C4-2B (cell line): ENCODE measurements at regions not wholly inside any gene's neighbourhood (a gene's known extent, or its start where the extent isn't known, plus 50 kb on each side); places are given as distances from the start of the nearest gene placed in this dataset.

Experiments
- ZFX ChIP-seq: fragments of 450-650 bp; IDR thresholded peaks from 2 replicates; pipeline ENCODE4 v1.6.1; 2017
- TF ChIP-seq, protein P1 (sequence below): fragments of 450-650 bp; conservative IDR thresholded peaks from 2 replicates; pipeline ENCODE4 v1.5.1; 2017; ENCODE audit warnings: mild to moderate bottlenecking

DNA sequence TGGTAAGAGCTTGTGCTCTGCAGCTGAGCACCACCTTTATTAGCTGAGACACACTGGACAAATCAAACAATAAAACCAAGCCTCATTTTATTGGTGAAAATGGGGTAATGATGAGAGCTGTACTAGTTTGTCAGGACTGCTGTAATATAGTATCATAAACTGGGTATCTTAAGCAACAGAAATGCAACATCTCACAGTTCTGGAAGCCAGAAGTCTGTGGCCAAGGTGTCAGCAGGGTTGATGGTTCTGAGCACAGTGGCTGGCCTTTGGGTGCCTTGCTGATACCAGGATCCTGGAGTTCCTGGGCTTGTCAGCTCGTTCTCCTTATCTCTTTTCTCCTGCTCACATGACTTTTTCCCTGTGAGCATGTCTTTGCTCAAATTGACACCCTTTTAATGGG is 513.1 kb downstream of the IRX1 start:
- TF ChIP-seq, protein P1, sequence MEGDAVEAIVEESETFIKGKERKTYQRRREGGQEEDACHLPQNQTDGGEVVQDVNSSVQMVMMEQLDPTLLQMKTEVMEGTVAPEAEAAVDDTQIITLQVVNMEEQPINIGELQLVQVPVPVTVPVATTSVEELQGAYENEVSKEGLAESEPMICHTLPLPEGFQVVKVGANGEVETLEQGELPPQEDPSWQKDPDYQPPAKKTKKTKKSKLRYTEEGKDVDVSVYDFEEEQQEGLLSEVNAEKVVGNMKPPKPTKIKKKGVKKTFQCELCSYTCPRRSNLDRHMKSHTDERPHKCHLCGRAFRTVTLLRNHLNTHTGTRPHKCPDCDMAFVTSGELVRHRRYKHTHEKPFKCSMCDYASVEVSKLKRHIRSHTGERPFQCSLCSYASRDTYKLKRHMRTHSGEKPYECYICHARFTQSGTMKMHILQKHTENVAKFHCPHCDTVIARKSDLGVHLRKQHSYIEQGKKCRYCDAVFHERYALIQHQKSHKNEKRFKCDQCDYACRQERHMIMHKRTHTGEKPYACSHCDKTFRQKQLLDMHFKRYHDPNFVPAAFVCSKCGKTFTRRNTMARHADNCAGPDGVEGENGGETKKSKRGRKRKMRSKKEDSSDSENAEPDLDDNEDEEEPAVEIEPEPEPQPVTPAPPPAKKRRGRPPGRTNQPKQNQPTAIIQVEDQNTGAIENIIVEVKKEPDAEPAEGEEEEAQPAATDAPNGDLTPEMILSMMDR, result no peak
- TF ChIP-seq ZFX, result no peak
